ENCODE measurements at regions not wholly inside any gene's neighbourhood (a gene's known extent, or its start where the extent isn't known, plus 50 kb on each side); places are given as distances from the start of the nearest gene placed in this dataset.

- TF ChIP-seq POLR2A (IDR thresholded peaks at IDR 0.05) = no peak
- no peak for TF ChIP-seq CTCF (IDR thresholded peaks at IDR 0.05)
These were observed 154.6 kb downstream of the BRD1 start for GRCh38 chr22:49673048-49673447.

Data from adrenal gland (tissue), 5 donors.